Endothelial cell of umbilical vein (primary cell): ENCODE measurements at regions not wholly inside any gene's neighbourhood (a gene's known extent, or its start where the extent isn't known, plus 50 kb on each side); places are given as distances from the start of the nearest gene placed in this dataset.

Experiments used
- EZH2 ChIP-seq: IDR thresholded peaks from 2 replicates; pipeline ENCODE4 v1.6.1; 2012; ENCODE audit warnings: borderline replicate concordance, low read depth, mild to moderate bottlenecking, moderate library complexity, low read length, inconsistent platforms; ENCODE audit not compliant: severe bottlenecking
- POLR2AphosphoS5 ChIP-seq: IDR thresholded peaks from 2 replicates; pipeline ENCODE4 v1.6.1; 2012; ENCODE audit warnings: low read depth, mild to moderate bottlenecking, control low read depth, low read length, moderate library complexity; ENCODE audit not compliant: insufficient read depth
- TF ChIP-seq, protein P1 (sequence below), 2 donors: IDR thresholded peaks; 1 replicate in 1 of 2; 2 replicates in 1 of 2; pipeline ENCODE4 v1.5.1; 2011; ENCODE audit warnings: low read length in 2 of 2, mild to moderate bottlenecking in 2 of 2, moderate library complexity in 2 of 2, control low read depth in 1 of 2, inconsistent platforms in 1 of 2, low read depth in 1 of 2; ENCODE audit not compliant: insufficient read depth in 1 of 2; ENCODE audit errors: extremely low read depth in 1 of 2
- TF ChIP-seq, protein P2 (sequence below): IDR thresholded peaks from 2 replicates; pipeline ENCODE4 v1.6.1; 2011; ENCODE audit not compliant: insufficient read depth, insufficient read length

DNA sequence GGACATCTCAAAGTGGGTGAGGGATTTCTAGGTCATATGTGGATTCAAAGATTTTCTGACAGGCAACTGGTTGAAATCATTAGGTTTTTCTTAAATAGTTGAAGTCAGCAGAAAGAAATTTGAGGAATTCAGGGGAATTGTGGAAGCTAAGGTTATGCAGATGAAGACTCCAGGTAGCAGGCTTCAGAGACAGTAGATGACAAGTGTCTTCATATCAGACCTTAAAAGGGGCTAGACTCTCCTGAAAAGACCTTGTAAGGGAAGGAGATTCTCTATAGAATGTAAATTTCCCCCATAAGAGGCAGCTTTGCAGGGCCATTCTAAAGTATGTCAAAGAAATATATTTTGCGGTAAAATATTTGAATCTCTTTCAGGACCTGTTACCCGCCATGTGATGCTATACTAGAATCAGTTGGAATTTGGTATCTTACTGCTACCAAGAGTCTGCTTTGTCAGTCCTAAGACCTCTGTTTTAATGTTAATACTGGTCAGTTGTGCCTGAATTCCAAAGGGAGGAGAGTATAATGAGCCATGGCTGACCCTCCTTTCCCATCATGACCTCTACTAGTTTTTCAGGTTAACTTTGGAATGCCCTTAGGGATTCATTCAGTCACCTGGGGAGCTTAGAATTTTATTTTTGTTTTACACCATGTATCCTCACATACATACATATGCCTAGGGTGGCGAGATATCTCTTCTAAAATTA, 1115.5 kb upstream of the SLC10A2 start:
- TF ChIP-seq, protein P1, sequence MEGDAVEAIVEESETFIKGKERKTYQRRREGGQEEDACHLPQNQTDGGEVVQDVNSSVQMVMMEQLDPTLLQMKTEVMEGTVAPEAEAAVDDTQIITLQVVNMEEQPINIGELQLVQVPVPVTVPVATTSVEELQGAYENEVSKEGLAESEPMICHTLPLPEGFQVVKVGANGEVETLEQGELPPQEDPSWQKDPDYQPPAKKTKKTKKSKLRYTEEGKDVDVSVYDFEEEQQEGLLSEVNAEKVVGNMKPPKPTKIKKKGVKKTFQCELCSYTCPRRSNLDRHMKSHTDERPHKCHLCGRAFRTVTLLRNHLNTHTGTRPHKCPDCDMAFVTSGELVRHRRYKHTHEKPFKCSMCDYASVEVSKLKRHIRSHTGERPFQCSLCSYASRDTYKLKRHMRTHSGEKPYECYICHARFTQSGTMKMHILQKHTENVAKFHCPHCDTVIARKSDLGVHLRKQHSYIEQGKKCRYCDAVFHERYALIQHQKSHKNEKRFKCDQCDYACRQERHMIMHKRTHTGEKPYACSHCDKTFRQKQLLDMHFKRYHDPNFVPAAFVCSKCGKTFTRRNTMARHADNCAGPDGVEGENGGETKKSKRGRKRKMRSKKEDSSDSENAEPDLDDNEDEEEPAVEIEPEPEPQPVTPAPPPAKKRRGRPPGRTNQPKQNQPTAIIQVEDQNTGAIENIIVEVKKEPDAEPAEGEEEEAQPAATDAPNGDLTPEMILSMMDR (IDR thresholded peaks at IDR 0.05; ENCODE audit: extremely low read depth in 1 of 2, insufficient read depth in 1 of 2, low read depth in 1 of 2, low read length in 2 of 2): no peak
- TF ChIP-seq POLR2AphosphoS5 (no peak), EZH2 (no peak)
- TF ChIP-seq, protein P2, sequence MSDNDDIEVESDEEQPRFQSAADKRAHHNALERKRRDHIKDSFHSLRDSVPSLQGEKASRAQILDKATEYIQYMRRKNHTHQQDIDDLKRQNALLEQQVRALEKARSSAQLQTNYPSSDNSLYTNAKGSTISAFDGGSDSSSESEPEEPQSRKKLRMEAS: no peak
